ENCODE measurements at regions not wholly inside any gene's neighbourhood (a gene's known extent, or its start where the extent isn't known, plus 50 kb on each side); places are given as distances from the start of the nearest gene placed in this dataset.

- FAIRE-seq (no peak), DNase-seq (ENCODE audit: insufficient read length, low spot score) (no peak)
- TF ChIP-seq PAX5 (IDR thresholded peaks at IDR 0.05; ENCODE audit: insufficient read depth, low read length, severe bottlenecking) (no peak), SPI1 (IDR thresholded peaks at IDR 0.05; ENCODE audit: low read depth, low read length) (no peak), POU2F2 (IDR thresholded peaks at IDR 0.05; ENCODE audit: low read depth, low read length) (no peak), POLR2A (IDR thresholded peaks at IDR 0.05; ENCODE audit: low read depth, low read length) (no peak), POLR2AphosphoS5 (IDR thresholded peaks at IDR 0.05; ENCODE audit: low read depth, low read length) (no peak), TAF1 (IDR thresholded peaks at IDR 0.05; ENCODE audit: low read depth, low read length) (no peak)
These were observed 251.2 kb upstream of the RBBP8 start for GRCh38 chr18:22681908-22682307.

- DNase-seq (ENCODE audit: insufficient read length, low spot score) (no peak), FAIRE-seq (no peak)
- TF ChIP-seq POU2F2 (IDR thresholded peaks at IDR 0.05; ENCODE audit: low read depth, low read length) = no peak
- no peak for TF ChIP-seq POLR2AphosphoS5 (IDR thresholded peaks at IDR 0.05; ENCODE audit: low read depth, low read length)
- no peak for TF ChIP-seq SPI1 (IDR thresholded peaks at IDR 0.05; ENCODE audit: low read depth, low read length)
- TF ChIP-seq TAF1 (IDR thresholded peaks at IDR 0.05; ENCODE audit: low read depth, low read length) = no peak
- TF ChIP-seq POLR2A (IDR thresholded peaks at IDR 0.05; ENCODE audit: low read depth, low read length) = no peak
- no peak for TF ChIP-seq PAX5 (IDR thresholded peaks at IDR 0.05; ENCODE audit: insufficient read depth, low read length, severe bottlenecking)
These were observed 250.4 kb upstream of the RBBP8 start for GRCh38 chr18:22682720-22683119.

GRCh38 chr18:22683196-22683676 is 249.9 kb upstream of the RBBP8 start:
- FAIRE-seq = no peak
- no peak for DNase-seq (ENCODE audit: insufficient read length, low spot score)
- TF ChIP-seq TAF1 (IDR thresholded peaks at IDR 0.05; ENCODE audit: low read depth, low read length) (no peak), POLR2AphosphoS5 (IDR thresholded peaks at IDR 0.05; ENCODE audit: low read depth, low read length) (no peak), SPI1 (IDR thresholded peaks at IDR 0.05; ENCODE audit: low read depth, low read length) (no peak), POU2F2 (IDR thresholded peaks at IDR 0.05; ENCODE audit: low read depth, low read length) (no peak), POLR2A (IDR thresholded peaks at IDR 0.05; ENCODE audit: low read depth, low read length) (no peak), PAX5 (IDR thresholded peaks at IDR 0.05; ENCODE audit: insufficient read depth, low read length, severe bottlenecking) (no peak)

GRCh38 chr18:22683786-22684185 is 249.3 kb upstream of the RBBP8 start:
- no peak for FAIRE-seq
- no peak for TF ChIP-seq SPI1 (IDR thresholded peaks at IDR 0.05; ENCODE audit: low read depth, low read length)
- no peak for TF ChIP-seq POLR2AphosphoS5 (IDR thresholded peaks at IDR 0.05; ENCODE audit: low read depth, low read length)
- no peak for TF ChIP-seq POU2F2 (IDR thresholded peaks at IDR 0.05; ENCODE audit: low read depth, low read length)
- DNase-seq (ENCODE audit: insufficient read length, low spot score) = no peak

- DNase-seq (ENCODE audit: insufficient read length, low spot score) = no peak
- no peak for FAIRE-seq
- TF ChIP-seq POU2F2 (IDR thresholded peaks at IDR 0.05; ENCODE audit: low read depth, low read length) = no peak
- no peak for TF ChIP-seq POLR2A (IDR thresholded peaks at IDR 0.05; ENCODE audit: low read depth, low read length)
- TF ChIP-seq SPI1 (IDR thresholded peaks at IDR 0.05; ENCODE audit: low read depth, low read length) = no peak
- no peak for TF ChIP-seq POLR2AphosphoS5 (IDR thresholded peaks at IDR 0.05; ENCODE audit: low read depth, low read length)
- TF ChIP-seq PAX5 (IDR thresholded peaks at IDR 0.05; ENCODE audit: insufficient read depth, low read length, severe bottlenecking) = no peak
- no peak for TF ChIP-seq TAF1 (IDR thresholded peaks at IDR 0.05; ENCODE audit: low read depth, low read length)
These were observed 248.9 kb upstream of the RBBP8 start for GRCh38 chr18:22684268-22684667.

- FAIRE-seq (no peak), DNase-seq (ENCODE audit: insufficient read length, low spot score) (no peak)
- TF ChIP-seq POLR2AphosphoS5 (IDR thresholded peaks at IDR 0.05; ENCODE audit: low read depth, low read length) = no peak
- TF ChIP-seq TAF1 (IDR thresholded peaks at IDR 0.05; ENCODE audit: low read depth, low read length) = no peak
These were observed 247.3 kb upstream of the RBBP8 start for GRCh38 chr18:22685788-22686187.

GRCh38 chr18:22687892-22688680 is 245.0 kb upstream of the RBBP8 start:
- DNase-seq (ENCODE audit: insufficient read length, low spot score) (no peak), FAIRE-seq (no peak)
- TF ChIP-seq SPI1 (IDR thresholded peaks at IDR 0.05; ENCODE audit: low read depth, low read length) (no peak), POU2F2 (IDR thresholded peaks at IDR 0.05; ENCODE audit: low read depth, low read length) (no peak), POLR2AphosphoS5 (IDR thresholded peaks at IDR 0.05; ENCODE audit: low read depth, low read length) (no peak), POLR2A (IDR thresholded peaks at IDR 0.05; ENCODE audit: low read depth, low read length) (no peak), PAX5 (IDR thresholded peaks at IDR 0.05; ENCODE audit: insufficient read depth, low read length, severe bottlenecking) (no peak), TAF1 (IDR thresholded peaks at IDR 0.05; ENCODE audit: low read depth, low read length) (no peak)

GRCh38 chr18:22688877-22689496 is 244.1 kb upstream of the RBBP8 start:
- no peak for TF ChIP-seq TAF1 (IDR thresholded peaks at IDR 0.05; ENCODE audit: low read depth, low read length)
- no peak for TF ChIP-seq POU2F2 (IDR thresholded peaks at IDR 0.05; ENCODE audit: low read depth, low read length)
- no peak for TF ChIP-seq SPI1 (IDR thresholded peaks at IDR 0.05; ENCODE audit: low read depth, low read length)
- no peak for TF ChIP-seq POLR2AphosphoS5 (IDR thresholded peaks at IDR 0.05; ENCODE audit: low read depth, low read length)
- TF ChIP-seq PAX5 (IDR thresholded peaks at IDR 0.05; ENCODE audit: insufficient read depth, low read length, severe bottlenecking) = no peak
- FAIRE-seq (no peak), DNase-seq (ENCODE audit: insufficient read length, low spot score) (no peak)

- DNase-seq (ENCODE audit: insufficient read length, low spot score) = no peak
- FAIRE-seq = no peak
- TF ChIP-seq POU2F2 (IDR thresholded peaks at IDR 0.05; ENCODE audit: low read depth, low read length) = no peak
These were observed 243.4 kb upstream of the RBBP8 start for GRCh38 chr18:22689712-22690111.

GRCh38 chr18:22690556-22690955 is 242.6 kb upstream of the RBBP8 start:
- no peak for TF ChIP-seq POLR2A (IDR thresholded peaks at IDR 0.05; ENCODE audit: low read depth, low read length)
- DNase-seq (ENCODE audit: insufficient read length, low spot score) (no peak), FAIRE-seq (no peak)
